GM21515 (cell line): ENCODE measurements at regions not wholly inside any gene's neighbourhood (a gene's known extent, or its start where the extent isn't known, plus 50 kb on each side); places are given as distances from the start of the nearest gene placed in this dataset.

Experiments used
- ATAC-seq: cut with Tn5 transposase; IDR thresholded peaks from one replicate; pipeline ENCODE4 v1.9.1; 2021; ENCODE audit not compliant: unreplicated experiment

DNA sequence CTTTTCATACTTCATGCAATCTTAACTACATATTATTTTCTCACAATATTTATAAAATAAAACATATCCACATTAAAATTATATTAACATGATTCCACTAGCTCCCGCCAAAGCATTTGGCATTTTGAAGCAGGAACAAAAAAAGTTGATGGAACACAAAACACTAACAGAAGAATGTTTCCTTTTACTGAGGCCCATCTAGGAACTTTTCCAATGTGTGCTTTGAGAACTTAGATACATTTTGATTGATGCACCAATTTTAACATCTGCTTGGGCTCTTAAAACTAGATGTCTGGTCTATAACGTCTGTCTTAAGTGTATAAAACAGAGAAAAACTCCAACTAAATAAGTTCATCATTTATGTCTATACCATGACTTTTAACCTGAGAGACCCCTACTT is 1214.8 kb downstream of the SORCS1 start:
- ATAC-seq, result no peak

DNA sequence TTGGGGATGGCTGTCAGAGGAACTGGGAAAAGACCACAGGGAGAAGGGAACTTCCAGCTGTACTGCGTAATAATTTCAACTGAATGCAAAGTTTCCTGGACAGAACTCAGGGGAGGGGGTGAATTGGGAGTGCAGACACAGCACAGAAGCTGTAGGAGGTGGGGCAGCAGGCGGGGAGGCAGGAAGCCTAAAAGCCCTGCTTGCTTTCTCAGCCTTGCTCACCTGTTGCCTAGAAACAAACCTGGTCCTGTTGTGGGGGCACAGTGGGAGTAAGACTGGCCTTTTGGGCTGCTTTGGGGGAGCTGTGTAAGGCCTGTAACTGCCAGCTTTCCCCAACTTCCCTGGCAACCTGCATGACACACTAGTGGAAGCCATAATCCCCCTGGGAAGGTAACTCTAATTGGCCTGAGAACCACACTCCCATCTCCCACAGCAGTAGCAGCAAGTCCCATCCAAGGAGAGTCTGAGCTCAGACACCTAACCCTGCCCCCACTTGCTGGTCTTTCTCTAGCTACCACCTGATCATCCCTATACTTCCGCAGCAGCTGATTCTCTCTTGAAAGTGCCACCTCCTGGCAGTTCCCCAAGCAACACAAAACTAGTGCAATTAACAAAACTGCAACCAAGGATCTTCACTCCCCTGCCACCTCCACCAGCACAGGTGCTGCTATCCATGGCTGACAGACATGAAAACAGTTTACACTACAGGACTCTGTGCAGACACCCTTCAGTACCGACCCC is 1239.3 kb downstream of the SORCS1 start:
- ATAC-seq, result no peak

DNA sequence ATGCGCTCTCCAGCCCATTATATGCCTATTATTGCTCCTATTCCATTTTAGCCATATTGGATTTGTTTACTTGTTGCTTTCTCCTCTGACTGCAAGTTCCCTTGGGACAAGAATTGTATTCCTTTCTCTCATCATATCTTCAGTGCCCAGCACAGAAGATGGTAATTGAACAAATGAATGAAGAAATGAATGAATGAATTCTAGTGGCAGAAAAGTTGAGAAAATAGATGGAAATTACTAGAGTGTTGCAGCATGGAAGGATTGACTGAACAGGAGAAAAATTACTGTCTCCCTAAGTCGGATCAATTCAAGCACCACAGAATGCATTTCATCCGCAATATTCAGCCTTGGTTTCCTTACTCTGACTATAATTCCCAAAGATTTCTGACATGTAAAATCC is 1243.2 kb downstream of the SORCS1 start:
- ATAC-seq, result no peak

DNA sequence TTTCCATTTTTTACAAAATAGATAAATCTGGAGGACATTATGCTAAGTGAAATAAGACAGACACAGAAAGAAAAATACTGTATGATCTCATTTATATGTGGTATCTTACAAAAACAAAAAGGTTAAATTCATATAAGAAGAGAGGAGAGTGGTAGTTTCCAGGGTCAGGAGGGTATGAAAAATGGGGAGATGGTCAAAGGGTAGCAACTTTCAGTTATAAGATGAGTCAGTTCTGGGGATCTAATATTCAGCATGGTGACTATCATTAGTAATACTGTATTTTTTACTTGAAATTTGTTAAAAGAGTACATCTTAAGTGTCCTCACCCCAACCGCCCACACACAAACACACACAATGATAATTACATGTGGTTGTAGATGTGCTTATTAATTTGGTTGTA is 1250.1 kb downstream of the SORCS1 start:
- ATAC-seq, result no peak

DNA sequence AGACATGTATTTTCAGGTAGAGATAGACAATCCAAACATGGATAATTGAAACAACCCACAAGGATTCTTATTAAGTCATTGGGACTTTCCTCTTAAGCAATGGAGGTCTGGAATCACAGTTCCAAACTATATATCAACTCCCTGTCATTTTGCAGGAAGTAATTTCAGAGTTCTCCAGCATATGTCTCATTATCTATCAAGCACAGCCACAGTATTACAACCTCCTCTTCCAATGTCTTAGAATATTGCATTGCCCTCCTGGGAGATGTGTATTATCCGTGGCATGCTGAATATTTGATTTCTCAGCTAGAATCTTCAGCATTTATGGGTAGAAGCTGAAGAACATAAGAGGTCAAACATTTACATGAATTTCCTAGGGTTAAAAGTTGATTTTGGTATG is 1255.8 kb downstream of the SORCS1 start:
- no peak for ATAC-seq

DNA sequence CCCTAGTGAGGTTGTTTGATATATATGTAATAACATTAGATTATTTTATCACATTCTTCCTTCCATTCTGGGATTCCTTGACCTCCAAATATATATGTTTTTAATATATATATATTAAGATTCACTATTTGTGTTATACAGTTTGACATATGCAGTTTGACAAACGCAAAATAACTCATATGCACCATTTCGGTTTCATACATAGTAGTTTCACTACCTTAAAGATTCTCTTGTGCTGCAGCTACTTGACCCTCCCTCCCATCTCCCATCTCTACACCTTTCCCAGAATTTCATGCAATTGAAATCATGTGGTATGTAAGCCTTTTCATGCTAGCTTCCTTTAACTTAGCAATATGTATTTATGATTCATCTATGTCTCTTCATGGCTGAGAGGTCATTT is 1244.4 kb downstream of the SORCS3 start:
- ATAC-seq, result no peak

DNA sequence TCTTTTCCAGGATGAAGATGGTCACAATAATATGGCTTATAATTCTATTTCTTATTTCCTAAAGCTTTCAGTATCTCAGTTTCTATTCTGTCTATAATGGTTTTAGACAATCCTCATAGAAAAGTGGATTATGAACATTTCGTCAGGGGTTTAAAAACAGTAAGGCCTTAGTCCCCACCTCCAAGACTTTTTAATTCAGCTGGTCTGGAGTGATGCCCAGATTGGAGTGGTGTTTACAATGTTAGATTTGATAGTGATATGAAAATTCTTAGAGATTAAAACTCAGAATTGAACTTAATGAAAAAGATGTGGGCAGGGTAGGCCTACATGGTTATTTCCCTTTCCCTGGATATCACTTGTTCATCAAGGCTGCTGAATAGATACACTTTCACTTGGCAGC is 1238.3 kb downstream of the SORCS3 start:
- no peak for ATAC-seq

DNA sequence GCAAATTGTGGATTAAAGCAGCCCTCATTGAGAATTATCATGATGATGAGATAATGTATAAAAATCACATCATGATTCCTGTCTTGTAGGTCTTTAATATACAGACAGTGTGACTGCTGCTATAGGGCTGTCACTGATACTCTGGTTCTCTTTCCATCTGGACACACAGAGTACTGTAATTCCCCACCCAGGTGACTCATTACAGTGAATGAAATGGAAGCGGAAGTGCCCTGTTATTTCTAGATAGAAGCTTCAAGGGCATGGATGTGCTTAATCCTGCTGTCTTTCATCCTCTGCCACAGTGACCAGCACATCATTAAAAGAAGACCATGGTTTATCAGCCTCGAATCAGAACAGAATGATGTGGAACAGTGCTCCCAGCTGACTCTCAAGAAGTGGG is 1234.0 kb downstream of the SORCS3 start:
- no peak for ATAC-seq

DNA sequence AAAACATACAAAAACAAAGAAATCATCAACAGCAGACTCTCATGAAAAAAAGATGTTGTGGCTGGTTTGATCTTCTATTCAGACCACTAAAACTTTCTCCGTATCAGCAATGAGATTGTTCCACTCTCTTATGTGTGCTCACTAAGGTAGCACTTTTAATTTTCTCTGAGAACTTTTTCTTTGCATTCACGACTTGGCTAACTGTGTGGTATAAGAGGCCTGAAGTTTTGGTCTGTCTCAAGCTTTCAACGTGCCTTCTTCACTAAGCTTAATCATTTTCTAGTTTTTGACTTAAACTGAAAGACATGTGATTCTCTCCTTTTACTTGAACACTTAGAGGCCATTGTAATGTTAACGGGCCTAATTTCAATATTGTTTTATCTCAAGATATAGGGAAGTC is 1231.6 kb downstream of the SORCS3 start:
- ATAC-seq, result no peak

DNA sequence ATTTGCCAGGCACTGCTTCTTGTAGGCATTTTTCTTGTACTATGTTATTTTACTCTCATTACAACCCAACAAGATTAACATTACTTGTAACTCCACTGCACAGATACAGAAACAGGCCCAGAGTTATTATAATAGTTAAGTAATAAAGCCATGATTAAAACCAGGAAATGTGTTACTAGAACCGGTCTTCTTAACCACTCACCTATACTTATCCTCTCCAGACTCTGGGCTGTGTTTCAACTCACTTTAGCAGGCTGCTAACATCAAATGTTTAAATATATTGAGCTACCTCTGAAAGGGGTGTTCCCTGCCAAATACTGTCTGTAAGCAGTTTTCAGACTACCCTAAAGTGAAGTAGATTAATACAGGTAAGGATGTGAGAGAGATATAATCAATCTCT is 1227.8 kb downstream of the SORCS3 start:
- ATAC-seq, result no peak

DNA sequence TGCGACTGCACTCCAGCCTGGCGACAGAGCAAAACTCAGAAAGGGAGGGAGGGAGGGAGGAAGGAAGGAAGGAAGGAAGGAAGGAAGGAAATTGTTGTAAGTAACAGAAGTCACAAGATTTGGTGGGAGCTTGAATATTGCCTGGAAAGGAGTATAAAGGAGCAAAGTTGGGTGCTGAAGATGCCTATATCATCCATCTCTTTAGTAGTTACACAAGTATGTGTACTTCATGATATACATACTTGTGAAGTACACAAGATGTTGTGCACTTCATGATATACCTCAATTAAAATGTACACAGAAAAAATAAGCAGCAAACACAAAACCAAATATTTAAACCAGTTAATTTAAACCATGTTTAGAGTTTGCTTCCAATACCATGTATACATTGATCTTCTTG is 1223.8 kb downstream of the SORCS3 start:
- ATAC-seq, result no peak

DNA sequence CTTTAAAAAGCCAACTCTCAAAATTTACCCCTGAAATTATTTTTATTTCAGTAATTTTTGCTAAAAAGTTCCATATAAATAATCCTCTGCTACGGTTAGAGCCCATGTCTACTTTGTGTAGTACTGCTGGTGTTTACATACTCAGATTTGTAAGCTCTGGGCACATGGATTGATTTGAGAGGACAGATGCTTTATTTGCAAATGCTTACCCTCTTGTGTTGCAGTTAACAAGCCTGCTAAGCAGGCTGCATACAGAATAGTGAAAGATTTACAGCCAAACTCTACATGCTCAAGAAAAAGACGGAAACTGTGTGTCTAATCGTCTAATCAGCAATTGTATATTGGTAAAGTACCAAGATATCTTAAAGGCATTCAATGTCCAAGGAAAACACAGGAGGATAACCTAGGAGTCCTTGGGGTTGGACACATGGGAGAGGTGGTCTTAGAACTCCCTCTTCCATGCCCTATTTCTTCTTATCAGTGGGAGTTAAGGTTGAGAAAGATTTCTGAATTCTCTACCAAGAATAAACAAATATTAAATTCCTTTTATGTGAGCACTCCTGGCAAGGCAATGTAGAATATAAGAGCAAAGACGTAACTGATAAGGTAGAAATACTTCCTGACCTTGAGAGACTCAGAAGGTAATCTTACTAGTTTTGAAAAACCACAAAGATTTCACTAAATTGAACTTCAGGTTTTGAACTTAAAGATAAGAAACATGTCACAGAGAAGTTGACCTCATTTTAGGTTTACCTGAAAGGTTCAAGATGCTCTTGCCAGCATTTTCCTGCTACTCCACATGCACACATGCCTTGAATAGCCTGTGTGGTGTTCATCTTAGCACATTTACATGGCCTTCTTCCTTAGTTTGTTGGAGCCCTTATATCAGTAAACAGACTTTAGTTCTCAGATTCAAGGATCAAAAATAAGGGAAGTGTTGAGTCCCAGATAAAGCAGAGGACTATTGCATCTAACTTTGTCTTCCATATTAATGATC is 1216.5 kb downstream of the SORCS3 start:
- no peak for ATAC-seq

DNA sequence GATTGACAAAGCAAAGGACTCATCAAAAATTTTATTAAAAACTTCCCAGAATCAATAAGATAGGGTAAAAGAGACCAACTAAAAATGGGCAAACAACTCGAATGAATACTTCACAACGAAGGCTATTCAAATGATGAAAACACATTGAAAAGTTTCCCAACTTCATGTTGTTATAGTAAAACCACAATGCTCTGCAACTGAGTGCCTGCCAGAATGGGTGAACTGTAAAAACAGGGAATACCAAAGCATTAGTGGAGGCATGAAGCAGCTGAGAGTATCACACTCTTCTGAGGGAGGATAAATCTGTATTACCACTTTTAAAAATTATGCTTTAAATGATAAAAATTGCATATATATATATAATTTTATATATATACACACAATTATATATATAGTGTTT is 1214.7 kb downstream of the SORCS3 start:
- ATAC-seq, result no peak

DNA sequence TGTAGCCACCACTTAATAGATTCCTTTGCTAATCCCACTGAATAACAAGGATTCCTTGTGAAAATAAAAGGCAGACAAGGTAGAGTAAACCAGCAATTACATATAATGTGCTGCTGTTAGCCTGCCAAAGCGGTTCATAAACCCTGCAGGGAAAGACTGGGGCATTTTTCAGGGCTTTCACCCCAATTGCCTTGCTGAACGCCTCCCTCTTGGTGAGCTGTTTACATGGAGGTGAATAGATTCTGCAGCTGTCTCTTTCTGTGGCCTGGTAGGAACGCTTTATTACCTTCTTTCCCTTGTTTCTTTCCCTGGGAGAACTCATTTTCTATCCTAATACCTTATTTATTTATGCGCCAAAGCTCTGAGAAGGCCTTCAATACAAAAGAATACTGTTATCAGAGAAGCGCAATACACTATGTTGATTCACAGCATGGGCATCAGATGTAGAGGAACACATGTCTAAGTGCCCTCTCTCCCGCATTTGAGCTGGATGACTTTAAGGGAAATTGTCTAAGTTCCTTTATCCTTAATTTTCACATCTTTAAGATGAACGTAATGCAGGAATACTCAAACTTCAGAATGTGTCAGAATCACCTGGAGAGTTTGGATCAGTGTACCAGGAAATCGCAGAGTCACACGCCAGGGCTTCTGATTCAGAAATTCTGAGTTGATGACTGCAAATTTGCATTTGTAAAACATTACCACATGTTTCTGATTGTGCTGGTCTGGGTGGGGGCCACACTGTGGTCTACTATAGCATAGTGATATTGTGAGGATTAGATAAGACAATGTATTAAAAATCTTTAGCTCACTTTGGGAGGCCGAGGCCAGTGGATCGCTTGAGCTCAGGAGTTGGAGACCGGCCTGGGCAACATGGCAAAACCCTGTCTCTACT is 1203.8 kb downstream of the SORCS3 start:
- ATAC-seq, result no peak

DNA sequence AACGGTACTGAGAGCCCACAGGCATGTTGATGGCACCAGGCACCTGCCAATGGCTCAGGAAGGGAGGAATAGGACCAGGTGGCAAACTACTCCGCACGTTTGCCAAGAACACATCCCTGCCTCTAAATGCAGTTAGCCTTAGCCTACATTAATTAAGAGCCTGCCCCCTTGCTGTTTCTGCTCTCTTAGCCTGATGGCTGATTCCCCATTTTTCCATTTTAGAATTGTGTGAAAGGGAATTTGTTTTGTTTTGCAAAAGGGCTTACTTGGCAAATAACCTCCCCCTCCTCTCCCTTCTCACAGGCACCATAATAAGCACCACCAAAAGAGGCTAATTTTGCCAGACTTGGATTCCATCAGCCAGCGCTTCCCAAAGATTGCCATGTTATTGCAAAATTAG is 1203.2 kb downstream of the SORCS3 start:
- ATAC-seq, result no peak

DNA sequence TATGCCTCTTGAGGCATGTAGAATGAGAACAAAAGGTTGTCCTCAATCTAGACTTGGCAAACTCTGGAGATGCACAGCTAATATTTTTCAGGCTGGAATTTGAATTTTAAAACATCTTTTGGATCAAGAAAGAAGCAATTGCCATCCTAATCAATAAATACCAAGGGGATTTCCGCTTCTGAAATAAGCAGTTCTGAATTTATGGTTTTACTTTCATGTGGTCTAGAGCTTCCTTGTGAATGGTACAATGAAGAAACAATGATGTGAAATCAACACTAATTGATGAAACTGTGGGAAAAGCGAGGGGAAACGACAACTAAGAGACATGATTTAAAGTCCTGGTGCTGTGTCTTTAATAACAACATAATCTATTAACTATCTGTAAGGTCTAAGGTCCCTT is 1202.7 kb downstream of the SORCS3 start:
- no peak for ATAC-seq

DNA sequence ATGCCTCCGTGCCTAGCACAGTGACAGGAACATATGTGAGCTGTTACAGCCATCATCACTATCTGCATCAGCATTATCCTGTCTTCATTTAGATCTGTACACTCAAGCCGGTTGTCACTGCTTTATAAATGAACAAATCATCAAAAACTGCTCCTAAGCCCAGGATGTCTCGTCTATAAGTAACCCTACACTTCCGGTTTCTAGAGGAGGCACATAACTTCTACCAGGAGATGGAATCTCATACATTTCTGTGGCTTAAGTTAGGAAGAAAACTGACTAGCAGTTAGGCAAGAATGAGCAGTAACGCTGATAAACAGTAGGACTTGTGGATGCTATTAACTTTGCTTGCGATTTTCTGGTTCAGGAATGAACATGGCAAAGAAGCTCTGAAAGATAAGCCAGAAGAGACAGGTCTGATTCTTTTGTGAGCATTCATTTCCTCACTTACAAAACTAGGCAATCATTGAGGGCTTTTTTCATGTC is 1199.2 kb downstream of the SORCS3 start:
- no peak for ATAC-seq

DNA sequence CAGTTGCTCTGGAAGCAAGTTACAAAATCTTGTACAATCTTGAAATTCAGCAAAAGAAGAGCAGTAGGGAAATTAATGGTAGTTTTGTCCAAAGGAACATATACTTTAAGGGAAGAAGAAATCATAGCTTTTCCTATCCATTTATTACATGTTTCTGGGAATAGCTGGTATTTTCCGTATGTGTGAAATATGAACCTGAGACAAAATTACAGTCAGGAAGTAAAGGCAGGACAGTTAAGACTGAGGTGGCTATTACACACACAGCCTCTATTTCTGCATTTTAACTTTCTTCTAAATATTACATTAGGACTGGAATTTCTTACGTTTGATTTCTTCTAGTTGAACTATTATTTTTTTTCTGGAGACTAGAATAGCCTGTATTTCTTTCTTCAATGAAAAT is 1197.3 kb downstream of the SORCS3 start:
- ATAC-seq, result no peak

DNA sequence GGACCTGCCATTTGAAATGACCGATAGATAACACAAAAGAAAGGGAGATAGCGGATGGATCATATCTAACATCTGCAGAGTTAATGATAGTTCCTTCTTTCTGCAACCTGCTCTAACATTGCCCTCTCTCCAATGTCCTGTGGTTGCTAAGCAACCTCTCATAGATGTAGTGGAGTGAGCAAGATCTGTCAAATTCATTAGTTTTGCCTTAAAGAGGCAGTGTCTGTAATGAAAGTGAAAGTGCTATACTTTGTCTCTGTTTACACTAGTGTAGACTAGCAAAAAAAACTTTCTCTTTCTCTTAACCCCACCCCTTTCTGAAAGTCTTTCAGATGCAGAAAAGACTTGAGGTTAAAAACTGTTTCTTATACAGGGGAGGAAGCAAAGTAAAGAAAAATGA is 1196.9 kb downstream of the SORCS3 start:
- ATAC-seq, result peak; percentile 75

DNA sequence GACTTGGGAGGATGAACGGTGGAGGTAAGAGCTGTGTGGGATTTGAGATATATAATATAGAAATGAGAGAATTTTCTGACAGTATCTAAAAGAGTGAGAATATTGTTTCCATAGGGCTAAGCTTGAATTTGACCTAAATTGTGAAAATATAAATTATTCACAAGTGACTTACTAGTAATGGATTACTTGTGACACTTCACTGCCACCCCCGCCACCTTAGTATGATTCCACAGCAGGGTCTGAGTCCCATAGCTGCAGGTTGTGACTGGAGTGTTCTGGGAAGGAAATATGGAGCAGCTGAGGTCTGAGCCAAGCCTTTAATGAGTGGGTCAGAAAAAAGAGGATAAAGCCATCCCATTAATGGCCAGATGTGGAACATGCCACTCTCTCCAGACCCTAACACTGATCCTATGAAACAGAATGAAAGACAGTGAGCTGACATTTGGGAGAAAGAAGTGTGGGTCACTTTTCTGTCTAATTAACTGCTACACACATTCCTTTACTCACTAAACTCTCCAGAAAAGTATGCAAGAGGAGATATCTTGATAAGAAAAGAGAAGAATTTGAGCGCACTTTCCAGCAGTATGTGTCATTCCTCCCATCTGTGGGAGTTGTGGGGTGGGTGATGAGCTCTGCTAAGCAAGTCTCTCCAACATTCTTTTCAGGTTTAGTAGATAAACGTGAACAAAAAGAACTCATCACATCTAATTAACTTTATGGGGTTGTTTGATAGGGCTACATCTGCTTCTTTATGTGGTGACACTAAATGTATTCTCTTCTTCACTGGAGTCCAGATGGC is 1193.4 kb downstream of the SORCS3 start:
- ATAC-seq, result no peak
